Upper lobe of right lung (tissue), 1 donor: ENCODE measurements at regions not wholly inside any gene's neighbourhood (a gene's known extent, or its start where the extent isn't known, plus 50 kb on each side); places are given as distances from the start of the nearest gene placed in this dataset.

Source experiments
- ATAC-seq: fragments of 200-7000 bp; cut with Tn5 transposase; one replicate; pipeline ENCODE4 v1.9.1; 2020; ENCODE audit warnings: mild to moderate bottlenecking, moderate library complexity
- DNase-seq: peaks from one replicate; pipeline ENCODE4 v3.0.0-alpha.2; 2020
- H3K27ac ChIP-seq: fragments of 200-600 bp; one replicate; pipeline ENCODE4 v1.8.0; 2022
- H3K27me3 ChIP-seq: fragments of 200-600 bp; one replicate; pipeline ENCODE4 v1.8.0; 2022; ENCODE audit warnings: mild to moderate bottlenecking
- H3K36me3 ChIP-seq: fragments of 200-600 bp; one replicate; pipeline ENCODE4 v1.8.0; 2022
- H3K4me1 ChIP-seq: fragments of 200-600 bp; one replicate; pipeline ENCODE4 v1.8.0; 2022
- H3K4me3 ChIP-seq: fragments of 200-600 bp; one replicate; pipeline ENCODE4 v1.8.0; 2022; ENCODE audit warnings: mild to moderate bottlenecking
- H3K9me3 ChIP-seq: fragments of 200-600 bp; one replicate; pipeline ENCODE4 v1.8.0; 2022
- intact Hi-C: fragments of 100-400 bp; cut with DNase I; formaldehyde crosslinking; loops from one replicate; pipeline ENCODE4 v1.11.0; 2022
- TF ChIP-seq, protein P1 (sequence below): fragments of 200-600 bp; IDR thresholded peaks from one replicate; pipeline ENCODE4 v1.8.0; 2022; ENCODE audit warnings: antibody characterized with exemption
- donor health status: DM: no; HTN: yes; CAD: no; lungs with severe emphysema.

GRCh38 chr11:131146827-131147490 lies 223.5 kb upstream of the NTM start:
- H3K9me3 ChIP-seq = no peaks in the 10 kb centered on the region
- H3K27ac ChIP-seq = no peak overlapping the region
- DNase-seq (no peak), ATAC-seq (no peak)
- H3K27me3 ChIP-seq = no peaks in the 10 kb centered on the region
- TF ChIP-seq, protein P1, sequence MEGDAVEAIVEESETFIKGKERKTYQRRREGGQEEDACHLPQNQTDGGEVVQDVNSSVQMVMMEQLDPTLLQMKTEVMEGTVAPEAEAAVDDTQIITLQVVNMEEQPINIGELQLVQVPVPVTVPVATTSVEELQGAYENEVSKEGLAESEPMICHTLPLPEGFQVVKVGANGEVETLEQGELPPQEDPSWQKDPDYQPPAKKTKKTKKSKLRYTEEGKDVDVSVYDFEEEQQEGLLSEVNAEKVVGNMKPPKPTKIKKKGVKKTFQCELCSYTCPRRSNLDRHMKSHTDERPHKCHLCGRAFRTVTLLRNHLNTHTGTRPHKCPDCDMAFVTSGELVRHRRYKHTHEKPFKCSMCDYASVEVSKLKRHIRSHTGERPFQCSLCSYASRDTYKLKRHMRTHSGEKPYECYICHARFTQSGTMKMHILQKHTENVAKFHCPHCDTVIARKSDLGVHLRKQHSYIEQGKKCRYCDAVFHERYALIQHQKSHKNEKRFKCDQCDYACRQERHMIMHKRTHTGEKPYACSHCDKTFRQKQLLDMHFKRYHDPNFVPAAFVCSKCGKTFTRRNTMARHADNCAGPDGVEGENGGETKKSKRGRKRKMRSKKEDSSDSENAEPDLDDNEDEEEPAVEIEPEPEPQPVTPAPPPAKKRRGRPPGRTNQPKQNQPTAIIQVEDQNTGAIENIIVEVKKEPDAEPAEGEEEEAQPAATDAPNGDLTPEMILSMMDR = no peak
- no peaks in the 10 kb centered on the region for H3K36me3 ChIP-seq
- no peak overlapping the region for H3K4me3 ChIP-seq
- no peaks in the 10 kb centered on the region for H3K4me1 ChIP-seq
- intact Hi-C loops = no loop called here

DNA sequence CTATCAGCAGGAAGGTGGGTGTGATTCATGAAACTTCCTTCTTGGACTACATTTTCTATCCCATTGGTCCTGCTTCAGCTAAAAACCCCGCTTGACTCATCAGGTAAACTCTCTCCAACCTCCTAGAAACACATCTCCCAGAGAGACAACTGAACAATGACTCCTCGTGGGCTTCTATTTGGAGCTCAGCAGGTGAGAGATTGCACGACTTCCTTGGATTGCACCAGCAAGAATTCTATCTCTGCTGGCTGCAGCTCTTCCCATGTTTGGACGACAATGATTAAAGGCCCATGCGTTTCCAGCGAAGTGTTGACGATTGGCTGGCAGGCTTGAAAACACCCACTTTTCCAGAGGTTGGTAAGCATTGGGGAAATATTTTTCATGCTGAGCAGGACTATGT lies 216.1 kb upstream of the NTM start:
- Histone ChIP-seq H3K27me3 (no peaks in the 10 kb centered on the region), H3K36me3 (no peaks in the 10 kb centered on the region), H3K9me3 (no peaks in the 10 kb centered on the region), H3K4me1 (no peaks in the 10 kb centered on the region), H3K27ac (no peak overlapping the region), H3K4me3 (no peak overlapping the region)
- DNase-seq (no peak), ATAC-seq (no peak)
- TF ChIP-seq, protein P1 = no peak
- intact Hi-C loops = no loop called here

DNA sequence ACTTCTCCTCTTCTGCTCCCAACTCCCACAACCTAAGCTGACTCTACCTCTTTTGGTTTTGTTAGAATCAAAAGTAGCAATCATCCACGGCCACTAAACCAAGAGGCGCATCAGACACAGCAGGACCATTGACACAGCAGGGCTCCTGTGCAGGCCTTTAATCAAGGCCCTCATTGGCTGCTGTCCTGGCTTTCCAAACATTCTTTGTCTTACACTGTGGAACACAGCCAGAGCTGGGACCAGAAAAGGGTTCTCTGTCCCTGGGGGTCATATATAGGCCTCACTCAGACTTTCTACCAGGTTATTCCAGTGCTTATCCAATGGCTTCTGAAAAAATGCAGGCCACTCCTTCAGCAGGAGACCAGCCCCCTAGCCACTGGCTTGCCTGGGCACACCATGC lies 212.7 kb upstream of the NTM start:
- no peaks in the 10 kb centered on the region for H3K36me3 ChIP-seq
- TF ChIP-seq, protein P1 = no peak
- H3K27ac ChIP-seq = no peak overlapping the region
- H3K4me3 ChIP-seq = no peak overlapping the region
- H3K27me3 ChIP-seq = no peaks in the 10 kb centered on the region
- DNase-seq (no peak), ATAC-seq (no peak)
- intact Hi-C loops = no loop called here
- H3K4me1 ChIP-seq = no peaks in the 10 kb centered on the region
- no peaks in the 10 kb centered on the region for H3K9me3 ChIP-seq

- Histone ChIP-seq H3K36me3 (no peaks in the 10 kb centered on the region), H3K4me1 (no peaks in the 10 kb centered on the region), H3K9me3 (no peaks in the 10 kb centered on the region), H3K4me3 (no peak overlapping the region), H3K27me3 (no peaks in the 10 kb centered on the region), H3K27ac (no peak overlapping the region)
- intact Hi-C loops = no loop called here
- TF ChIP-seq, protein P1 = no peak
- DNase-seq = no peak
- ATAC-seq = no peak
Observed at GRCh38 chr11:131160846-131161245, 209.6 kb upstream of the NTM start.

DNA sequence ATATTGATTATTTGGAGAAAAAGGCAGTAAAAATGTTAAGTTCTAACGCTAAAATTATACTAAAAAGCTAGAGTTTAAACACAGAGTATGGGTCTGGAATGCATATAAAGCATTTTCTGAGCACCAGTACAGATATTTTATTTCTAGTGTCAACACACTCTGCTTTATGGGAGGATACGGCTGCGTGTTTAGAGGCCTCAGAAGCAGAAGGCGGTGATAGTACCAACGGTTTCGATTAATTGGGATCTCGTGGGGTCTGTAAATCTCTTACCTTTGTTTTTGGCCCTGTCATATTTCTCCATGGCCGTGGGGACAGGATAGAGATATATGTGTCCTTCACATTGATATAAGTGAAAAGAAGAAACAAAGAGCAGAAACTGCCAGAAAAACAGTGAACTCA lies 206.8 kb upstream of the NTM start:
- ATAC-seq (no peak), DNase-seq (no peak)
- no peak overlapping the region for H3K27ac ChIP-seq
- no peaks in the 10 kb centered on the region for H3K9me3 ChIP-seq
- H3K27me3 ChIP-seq = no peaks in the 10 kb centered on the region
- no peak overlapping the region for H3K4me3 ChIP-seq
- H3K36me3 ChIP-seq = no peaks in the 10 kb centered on the region
- TF ChIP-seq, protein P1 = no peak
- intact Hi-C loops = no loop called here
- no peaks in the 10 kb centered on the region for H3K4me1 ChIP-seq

DNA sequence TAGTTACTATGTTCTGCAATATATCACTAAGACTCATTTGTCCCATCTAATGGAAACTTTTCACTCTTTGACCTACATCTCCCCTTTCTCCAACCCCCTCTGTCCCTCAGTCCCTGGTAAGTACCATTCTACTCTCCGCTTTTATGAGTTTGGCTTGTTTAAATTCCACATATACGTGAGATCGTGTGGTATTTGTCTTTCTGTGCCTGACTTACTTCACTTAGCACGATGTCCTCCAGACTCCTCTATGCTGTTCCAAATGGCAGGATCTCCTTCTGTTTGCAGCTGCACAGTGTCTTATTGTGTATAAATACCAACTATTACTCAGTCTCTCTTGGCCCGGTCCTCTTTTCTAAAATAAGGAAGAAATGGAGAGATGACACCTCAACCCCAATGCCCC lies 205.4 kb upstream of the NTM start:
- Histone ChIP-seq H3K4me3 (no peak overlapping the region), H3K27me3 (no peaks in the 10 kb centered on the region), H3K4me1 (no peaks in the 10 kb centered on the region), H3K36me3 (no peaks in the 10 kb centered on the region), H3K9me3 (no peaks in the 10 kb centered on the region), H3K27ac (no peak overlapping the region)
- ATAC-seq (no peak), DNase-seq (no peak)
- TF ChIP-seq, protein P1 = no peak
- intact Hi-C loops = no loop called here
